ENCODE measurements at regions not wholly inside any gene's neighbourhood (a gene's known extent, or its start where the extent isn't known, plus 50 kb on each side); places are given as distances from the start of the nearest gene placed in this dataset.

DNA sequence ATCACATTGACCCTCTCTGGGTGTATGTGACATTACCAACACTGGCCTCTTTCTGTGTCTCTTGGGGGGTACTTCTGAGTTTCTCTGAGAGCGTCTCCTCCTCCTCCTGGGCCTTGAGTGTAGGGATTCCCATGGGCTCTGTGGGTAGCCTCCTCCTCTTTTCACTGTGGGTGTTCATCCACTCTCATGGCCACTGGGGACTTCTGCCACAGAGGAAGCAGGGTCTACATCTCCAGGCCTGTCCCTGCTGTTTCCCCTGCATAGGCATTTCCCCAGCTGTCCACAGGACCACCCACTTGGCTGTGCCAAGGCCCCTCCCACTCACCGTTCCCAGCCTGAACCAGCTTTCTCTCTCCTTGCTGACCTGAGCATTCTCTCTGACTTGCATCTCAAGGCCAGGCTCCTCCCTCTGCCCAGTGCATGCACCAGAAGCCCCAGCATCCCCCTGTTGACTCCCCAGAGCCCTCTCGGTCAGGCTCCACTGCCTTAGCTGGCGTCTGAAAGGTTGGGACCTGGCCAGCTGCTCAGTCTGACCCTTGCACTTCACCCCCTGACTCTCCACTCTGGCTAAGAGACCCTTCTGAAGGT, 487.6 kb downstream of the GLRX3 start:
- TF ChIP-seq POLR2AphosphoS5 (IDR thresholded peaks at IDR 0.05; ENCODE audit: low read depth, low read length) (no peak), POLR2A (IDR thresholded peaks at IDR 0.05; ENCODE audit: low read depth, low read length) (no peak), PAX5 (IDR thresholded peaks at IDR 0.05; ENCODE audit: insufficient read depth, low read length, severe bottlenecking) (no peak), TAF1 (IDR thresholded peaks at IDR 0.05; ENCODE audit: low read depth, low read length) (no peak), POU2F2 (IDR thresholded peaks at IDR 0.05; ENCODE audit: low read depth, low read length) (no peak)
